GM21447 (cell line): ENCODE measurements at regions not wholly inside any gene's neighbourhood (a gene's known extent, or its start where the extent isn't known, plus 50 kb on each side); places are given as distances from the start of the nearest gene placed in this dataset.
"Not testable (repeated sequence)": the region's sequence is repeated elsewhere in the genome, so short reads cannot be mapped to it uniquely, and the experiment has no call there.

Experiments
- ATAC-seq: cut with Tn5 transposase; IDR thresholded peaks from one replicate; pipeline ENCODE4 v1.9.1; 2021; ENCODE audit not compliant: unreplicated experiment

GRCh38 chr5:57915536-57915935 is 432.9 kb upstream of the ACTBL2 start:
- ATAC-seq: no peak

- no peak for ATAC-seq
Measured at GRCh38 chr5:57911438-57911837, 428.8 kb upstream of the ACTBL2 start.

- no peak for ATAC-seq
Measured at GRCh38 chr5:57906671-57907070, 424.1 kb upstream of the ACTBL2 start.

GRCh38 chr5:57903458-57903857 is 420.8 kb upstream of the ACTBL2 start:
- ATAC-seq: no peak

GRCh38 chr5:57902095-57902494 is 419.5 kb upstream of the ACTBL2 start:
- ATAC-seq: no peak

- no peak for ATAC-seq
Measured at GRCh38 chr5:57900381-57900944, 417.9 kb upstream of the ACTBL2 start.

- ATAC-seq: no peak
Measured at GRCh38 chr5:57896576-57896975, 414.0 kb upstream of the ACTBL2 start.

GRCh38 chr5:57895766-57896165 is 413.2 kb upstream of the ACTBL2 start:
- no peak for ATAC-seq

- ATAC-seq: no peak
Measured at GRCh38 chr5:57893926-57894325, 411.3 kb upstream of the ACTBL2 start.

- ATAC-seq: no peak
Measured at GRCh38 chr5:57891443-57891842, 408.8 kb upstream of the ACTBL2 start.

GRCh38 chr5:57889558-57889957 is 406.9 kb upstream of the ACTBL2 start:
- ATAC-seq: no peak

GRCh38 chr5:57887851-57888621 is 405.4 kb upstream of the ACTBL2 start:
- no peak for ATAC-seq

- no peak for ATAC-seq
Measured at GRCh38 chr5:57884346-57885102, 401.9 kb upstream of the ACTBL2 start.

GRCh38 chr5:57880216-57880615 is 397.6 kb upstream of the ACTBL2 start:
- ATAC-seq: no peak

- no peak for ATAC-seq
Measured at GRCh38 chr5:57878301-57878722, 395.7 kb upstream of the ACTBL2 start.

GRCh38 chr5:57871496-57871895 is 388.9 kb upstream of the ACTBL2 start:
- no peak for ATAC-seq

- not testable (repeated sequence) for ATAC-seq
Measured at GRCh38 chr5:57870267-57870666, 387.7 kb upstream of the ACTBL2 start.

- ATAC-seq: no peak
Measured at GRCh38 chr5:57863661-57864060, 381.1 kb upstream of the ACTBL2 start.

GRCh38 chr5:57862942-57863341 is 380.3 kb upstream of the ACTBL2 start:
- ATAC-seq: no peak

- no peak for ATAC-seq
Measured at GRCh38 chr5:57862471-57862911, 379.9 kb upstream of the ACTBL2 start.

- no peak for ATAC-seq
Measured at GRCh38 chr5:57859626-57860025, 377.0 kb upstream of the ACTBL2 start.

- ATAC-seq: no peak
Measured at GRCh38 chr5:57858905-57859304, 376.3 kb upstream of the ACTBL2 start.
